MCF 10A (cell line): ENCODE measurements at regions not wholly inside any gene's neighbourhood (a gene's known extent, or its start where the extent isn't known, plus 50 kb on each side); places are given as distances from the start of the nearest gene placed in this dataset.

Source experiments
- BruUV-seq: library from RNA; stranded (reverse); fragments of 400-500 nt; replicated peaks from 2 replicates; lab custom pipeline; 2021; lab: Mats Ljungman, UMichigan
- CTCF ChIA-PET: fragments of 300-600 bp; sonication (Branson Sonifier 250); formaldehyde crosslinking; extraction: SDS; loops from one replicate; lab custom pipeline; 2021; ENCODE audit warnings: antibody characterized with exemption, inconsistent platforms; lab: Yijun Ruan, JAX
- POLR2A ChIA-PET: fragments of 300-600, 350-650 bp; sonication (Branson Sonifier 250); formaldehyde crosslinking; extraction: SDS; loops from one replicate; lab custom pipeline; 2020; ENCODE audit warnings: antibody characterized with exemption, inconsistent platforms; lab: Yijun Ruan, JAX
- DNase-seq: peaks from one replicate; pipeline ENCODE4 v3.0.0-alpha.2; 2018; ENCODE audit not compliant: unreplicated experiment
- H3K27ac Mint-ChIP-seq: one replicate; pipeline ENCODE4 v1.8.0; 2022; ENCODE audit warnings: mild to moderate bottlenecking, low read depth, mixed read lengths; ENCODE audit not compliant: unreplicated experiment
- H3K27me3 Mint-ChIP-seq: one replicate; pipeline ENCODE4 v1.8.0; 2022; ENCODE audit warnings: mixed read lengths; ENCODE audit not compliant: insufficient read depth, unreplicated experiment
- H3K36me3 Mint-ChIP-seq: one replicate; pipeline ENCODE4 v1.8.0; 2022; ENCODE audit warnings: mild to moderate bottlenecking, moderate library complexity, mixed read lengths; ENCODE audit not compliant: insufficient read depth, unreplicated experiment
- H3K4me1 Mint-ChIP-seq: one replicate; pipeline ENCODE4 v1.8.0; 2022; ENCODE audit warnings: mixed read lengths; ENCODE audit not compliant: insufficient read depth, unreplicated experiment
- H3K4me3 Mint-ChIP-seq: one replicate; pipeline ENCODE4 v1.8.0; 2022; ENCODE audit warnings: mild to moderate bottlenecking, moderate library complexity, mixed read lengths; ENCODE audit not compliant: unreplicated experiment
- H3K9me3 Mint-ChIP-seq: one replicate; pipeline ENCODE4 v1.8.0; 2022; ENCODE audit warnings: mixed read lengths; ENCODE audit not compliant: unreplicated experiment
- CTCF ChIP-seq: fragments of 200-600 bp; IDR thresholded peaks from one replicate; pipeline ENCODE4 v1.8.0; 2022; ENCODE audit warnings: antibody characterized with exemption, mild to moderate bottlenecking; ENCODE audit not compliant: unreplicated experiment
- intact Hi-C: fragments of 100-400 bp; cut with micrococcal nuclease; formaldehyde crosslinking; loops from 2 replicates; pipeline ENCODE4 v1.14.1; 2022

GRCh38 chr1:75083223-75083622, 51.0 kb upstream of the LHX8 start:
- ChIA-PET CTCF (no interaction called here), POLR2A (no interaction called here)
- DNase-seq = no peak
- Mint-ChIP-seq H3K4me3 (no peak overlapping the region), H3K9me3 (no peaks in the 10 kb centered on the region), H3K4me1 (peaks cover 35% of the 10 kb centered on the region), H3K36me3 (no peaks in the 10 kb centered on the region), H3K27ac (no peak overlapping the region), H3K27me3 (no peaks in the 10 kb centered on the region)
- intact Hi-C loops = no loop called here
- no TSS peak for BruUV-seq
- no peak for TF ChIP-seq CTCF

- ChIA-PET POLR2A (no interaction called here), CTCF (no interaction called here)
- H3K9me3 Mint-ChIP-seq = no peaks in the 10 kb centered on the region
- no peak for TF ChIP-seq CTCF
- intact Hi-C loops = no loop called here
- BruUV-seq = no TSS peak
- peaks cover 33% of the 10 kb centered on the region for H3K4me1 Mint-ChIP-seq
- no peak overlapping the region for H3K4me3 Mint-ChIP-seq
- DNase-seq = peak; percentile 69
- peak overlapping the region; percentile 84 for H3K27ac Mint-ChIP-seq
- no peaks in the 10 kb centered on the region for H3K36me3 Mint-ChIP-seq
- no peaks in the 10 kb centered on the region for H3K27me3 Mint-ChIP-seq
These were observed 50.2 kb upstream of the LHX8 start for GRCh38 chr1:75083848-75084514.
